ENCODE measurements at regions not wholly inside any gene's neighbourhood (a gene's known extent, or its start where the extent isn't known, plus 50 kb on each side); places are given as distances from the start of the nearest gene placed in this dataset.

DNA sequence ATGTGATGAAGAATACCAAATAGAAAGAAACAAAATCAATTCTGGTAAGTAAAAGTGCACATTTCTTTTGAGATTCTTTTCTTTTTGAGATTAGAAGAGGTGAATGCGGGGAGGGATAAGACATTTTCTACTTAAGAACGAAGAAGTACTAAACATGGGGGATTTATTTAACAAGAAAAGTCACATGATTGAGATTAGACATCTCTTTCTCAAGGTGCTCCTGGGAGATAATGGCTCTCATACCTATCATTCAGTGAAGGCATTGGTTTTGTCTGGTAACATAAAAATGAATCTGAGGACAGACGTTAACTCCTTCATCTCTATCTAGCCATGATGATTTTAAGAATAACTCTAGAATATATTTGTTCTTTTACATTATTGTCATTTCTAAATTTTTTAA, 147.9 kb upstream of the SAMSN1 start:
- TF ChIP-seq POLR2A (IDR thresholded peaks at IDR 0.05; ENCODE audit: low read depth, low read length) (no peak), POLR2AphosphoS5 (IDR thresholded peaks at IDR 0.05; ENCODE audit: low read depth, low read length) (no peak)
